MM.1S (cell line): ENCODE measurements at regions not wholly inside any gene's neighbourhood (a gene's known extent, or its start where the extent isn't known, plus 50 kb on each side); places are given as distances from the start of the nearest gene placed in this dataset.
"Not testable (repeated sequence)": the region's sequence is repeated elsewhere in the genome, so short reads cannot be mapped to it uniquely, and the experiment has no call there.

ENCODE experiments used
- EZH2 ChIP-seq: fragments of 300-600 bp; sonication (generic); optimal IDR thresholded peaks from 2 replicates; pipeline ENCODE3; 2017; ENCODE audit warnings: low read depth, mild to moderate bottlenecking, antibody characterized with exemption, low read length, mixed read lengths
- TF ChIP-seq, protein P1 (sequence below): fragments of 300-600 bp; sonication (generic); IDR thresholded peaks from 2 replicates; pipeline ENCODE4 v1.5.1; 2016; ENCODE audit warnings: antibody characterized with exemption, low read length, mixed read lengths

DNA sequence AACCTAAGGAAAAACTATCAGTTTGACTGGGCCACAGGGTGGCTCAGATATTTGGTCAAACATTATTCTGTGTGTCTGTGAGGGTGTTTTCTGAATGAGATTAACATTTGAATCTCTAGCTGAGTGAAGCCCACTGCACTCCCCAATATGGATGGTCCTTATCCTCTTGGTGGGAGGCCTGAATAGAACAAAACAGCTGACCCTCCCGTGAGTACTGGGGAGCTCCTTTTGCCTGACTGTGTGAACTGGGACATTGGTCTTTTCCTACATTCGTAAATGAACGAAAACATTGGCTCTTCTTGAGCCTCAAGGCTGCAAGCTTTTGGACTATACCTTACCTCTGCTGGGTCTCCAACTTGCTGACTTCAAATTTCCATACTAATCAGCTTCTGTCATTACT is 134.2 kb downstream of the SPATA31A6 start:
- TF ChIP-seq, protein P1, sequence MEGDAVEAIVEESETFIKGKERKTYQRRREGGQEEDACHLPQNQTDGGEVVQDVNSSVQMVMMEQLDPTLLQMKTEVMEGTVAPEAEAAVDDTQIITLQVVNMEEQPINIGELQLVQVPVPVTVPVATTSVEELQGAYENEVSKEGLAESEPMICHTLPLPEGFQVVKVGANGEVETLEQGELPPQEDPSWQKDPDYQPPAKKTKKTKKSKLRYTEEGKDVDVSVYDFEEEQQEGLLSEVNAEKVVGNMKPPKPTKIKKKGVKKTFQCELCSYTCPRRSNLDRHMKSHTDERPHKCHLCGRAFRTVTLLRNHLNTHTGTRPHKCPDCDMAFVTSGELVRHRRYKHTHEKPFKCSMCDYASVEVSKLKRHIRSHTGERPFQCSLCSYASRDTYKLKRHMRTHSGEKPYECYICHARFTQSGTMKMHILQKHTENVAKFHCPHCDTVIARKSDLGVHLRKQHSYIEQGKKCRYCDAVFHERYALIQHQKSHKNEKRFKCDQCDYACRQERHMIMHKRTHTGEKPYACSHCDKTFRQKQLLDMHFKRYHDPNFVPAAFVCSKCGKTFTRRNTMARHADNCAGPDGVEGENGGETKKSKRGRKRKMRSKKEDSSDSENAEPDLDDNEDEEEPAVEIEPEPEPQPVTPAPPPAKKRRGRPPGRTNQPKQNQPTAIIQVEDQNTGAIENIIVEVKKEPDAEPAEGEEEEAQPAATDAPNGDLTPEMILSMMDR = not testable (repeated sequence)
- not testable (repeated sequence) for TF ChIP-seq EZH2
